ENCODE measurements at regions not wholly inside any gene's neighbourhood (a gene's known extent, or its start where the extent isn't known, plus 50 kb on each side); places are given as distances from the start of the nearest gene placed in this dataset.
"Not testable (repeated sequence)": the region's sequence is repeated elsewhere in the genome, so short reads cannot be mapped to it uniquely, and the experiment has no call there.

GRCh38 chr10:42177793-42178689 is 460.3 kb downstream of the ZNF33B start:
- peaks cover 53% of the 10 kb centered on the region for H3K27me3 Mint-ChIP-seq

More at GRCh38 chr10:42177793-42178689, 460.3 kb downstream of the ZNF33B start:
- H3K9me3 Mint-ChIP-seq (ENCODE audit: insufficient read depth); ATAC-seq (ENCODE audit: low read depth); H3K79me2 ChIP-seq (ENCODE audit: control insufficient read depth, insufficient read depth, low read length); H3K27ac ChIP-seq (ENCODE audit: low read length in 2 of 2); H3K9ac ChIP-seq (ENCODE audit: low read length); H3K36me3 ChIP-seq (replicated peaks in 1 of 2; ENCODE audit: control extremely low read depth in 1 of 2, control insufficient read depth in 1 of 2, extremely low read depth in 1 of 2, insufficient read depth in 2 of 2, low read length in 1 of 2); H2AFZ ChIP-seq (ENCODE audit: insufficient read depth, low read depth, low read length, poor library complexity, severe bottlenecking); H3K4me1 Mint-ChIP-seq; CTCF ChIA-PET; H3K4me2 ChIP-seq (replicated peaks; ENCODE audit: low read depth, low read length, poor library complexity, severe bottlenecking); H4K20me1 ChIP-seq (ENCODE audit: control insufficient read depth, insufficient read depth, low read length, poor library complexity, severe bottlenecking); H3K4me1 ChIP-seq (ENCODE audit: control insufficient read depth in 2 of 2, insufficient read depth in 2 of 2, low read length in 2 of 2); POLR2A ChIA-PET; H3K9me3 ChIP-seq (ENCODE audit: control extremely low read depth in 1 of 3, control insufficient read depth in 2 of 3, insufficient read depth in 1 of 3, low read length in 2 of 3); H3K4me3 ChIP-seq (ENCODE audit: control extremely low read depth in 1 of 5, extremely low read depth in 1 of 5, insufficient read depth in 1 of 5, low read depth in 2 of 5, low read length in 4 of 5); intact Hi-C loops (cut with micrococcal nuclease): not testable (repeated sequence)
- peak; percentile 20 for DNase-seq
- Mint-ChIP-seq H3K4me3 (peak overlapping the region; percentile 61), H3K27ac (peak overlapping the region; percentile 26)
- peaks cover 0 to 18% (median 3%) of the 10 kb centered on the region in 4 experiments for H3K27me3 ChIP-seq (replicated peaks in 1 of 4; ENCODE audit: control extremely low read depth in 1 of 4, control insufficient read depth in 3 of 4, insufficient read depth in 4 of 4, low read length in 3 of 4)
- WGBS (ENCODE audit: insufficient coverage): 40% methylated on average over 1 of the region's 30 CpGs
- TF ChIP-seq CTCF (IDR thresholded peaks at IDR 0.05) (peak; percentile 38), EZH2 (IDR thresholded peaks at IDR 0.05; ENCODE audit: borderline replicate concordance, insufficient read depth, low read depth, low read length, poor library complexity, severe bottlenecking) (peak; percentile 96)

All from B cell (primary cell).